ENCODE measurements at regions not wholly inside any gene's neighbourhood (a gene's known extent, or its start where the extent isn't known, plus 50 kb on each side); places are given as distances from the start of the nearest gene placed in this dataset.

- TF ChIP-seq POLR2AphosphoS5 (IDR thresholded peaks at IDR 0.05; ENCODE audit: low read depth, low read length) (no peak), POLR2A (IDR thresholded peaks at IDR 0.05; ENCODE audit: low read depth, low read length) (no peak), TAF1 (IDR thresholded peaks at IDR 0.05; ENCODE audit: borderline replicate concordance, low read depth, low read length) (no peak)
Observed at GRCh38 chr4:171553961-171554360, 259.2 kb upstream of the GALNTL6 start.
